ENCODE measurements at regions not wholly inside any gene's neighbourhood (a gene's known extent, or its start where the extent isn't known, plus 50 kb on each side); places are given as distances from the start of the nearest gene placed in this dataset.

- TF ChIP-seq TAF1 (IDR thresholded peaks at IDR 0.05; ENCODE audit: borderline replicate concordance, low read depth, low read length) (no peak), POLR2A (IDR thresholded peaks at IDR 0.05; ENCODE audit: low read depth, low read length) (no peak), POLR2AphosphoS5 (IDR thresholded peaks at IDR 0.05; ENCODE audit: low read depth, low read length) (no peak)
Observed at GRCh38 chr1:90308421-90308820, 313.5 kb downstream of the ZNF326 start.

All from GM12892 (cell line).